Mammary epithelial cell (primary cell): ENCODE measurements at regions not wholly inside any gene's neighbourhood (a gene's known extent, or its start where the extent isn't known, plus 50 kb on each side); places are given as distances from the start of the nearest gene placed in this dataset.

Source experiments
- EZH2 ChIP-seq: IDR thresholded peaks from 2 replicates; pipeline ENCODE4 v1.6.1; 2012; ENCODE audit warnings: low read length, inconsistent platforms, borderline replicate concordance
- TF ChIP-seq, protein P1 (sequence below), 2 donors: IDR thresholded peaks in 1 of 2; conservative IDR thresholded peaks in 1 of 2; 2 replicates each; pipeline ENCODE4 v1.5.1; 2011 to 2012; ENCODE audit warnings: inconsistent platforms in 2 of 2, low read length in 2 of 2, mild to moderate bottlenecking in 2 of 2, control low read depth in 1 of 2, low read depth in 1 of 2; ENCODE audit not compliant: insufficient read depth in 1 of 2; ENCODE audit errors: extremely low read depth in 1 of 2

DNA sequence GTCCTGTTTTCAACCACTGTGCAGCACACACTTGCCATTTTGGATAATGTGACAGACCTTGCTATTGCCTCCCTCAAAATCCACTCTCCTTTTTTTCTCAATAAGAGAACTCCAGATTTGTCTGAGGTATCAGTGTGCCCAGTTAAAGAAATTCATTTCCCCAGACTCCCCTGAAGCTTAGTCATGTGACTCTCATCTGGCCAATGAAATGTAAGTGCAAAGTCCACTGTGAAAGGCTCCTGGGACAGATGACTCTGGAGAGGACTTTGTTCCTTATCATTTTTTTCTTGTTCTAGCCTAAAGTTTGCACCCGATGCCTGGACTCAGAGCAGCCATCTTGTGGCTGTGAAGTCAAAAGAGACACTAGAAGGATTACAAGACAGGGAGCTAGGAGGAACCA is 268.6 kb upstream of the LRTM1 start:
- no peak for TF ChIP-seq EZH2
- TF ChIP-seq, protein P1, sequence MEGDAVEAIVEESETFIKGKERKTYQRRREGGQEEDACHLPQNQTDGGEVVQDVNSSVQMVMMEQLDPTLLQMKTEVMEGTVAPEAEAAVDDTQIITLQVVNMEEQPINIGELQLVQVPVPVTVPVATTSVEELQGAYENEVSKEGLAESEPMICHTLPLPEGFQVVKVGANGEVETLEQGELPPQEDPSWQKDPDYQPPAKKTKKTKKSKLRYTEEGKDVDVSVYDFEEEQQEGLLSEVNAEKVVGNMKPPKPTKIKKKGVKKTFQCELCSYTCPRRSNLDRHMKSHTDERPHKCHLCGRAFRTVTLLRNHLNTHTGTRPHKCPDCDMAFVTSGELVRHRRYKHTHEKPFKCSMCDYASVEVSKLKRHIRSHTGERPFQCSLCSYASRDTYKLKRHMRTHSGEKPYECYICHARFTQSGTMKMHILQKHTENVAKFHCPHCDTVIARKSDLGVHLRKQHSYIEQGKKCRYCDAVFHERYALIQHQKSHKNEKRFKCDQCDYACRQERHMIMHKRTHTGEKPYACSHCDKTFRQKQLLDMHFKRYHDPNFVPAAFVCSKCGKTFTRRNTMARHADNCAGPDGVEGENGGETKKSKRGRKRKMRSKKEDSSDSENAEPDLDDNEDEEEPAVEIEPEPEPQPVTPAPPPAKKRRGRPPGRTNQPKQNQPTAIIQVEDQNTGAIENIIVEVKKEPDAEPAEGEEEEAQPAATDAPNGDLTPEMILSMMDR (conservative IDR thresholded peaks at IDR 0.05 in 1 of 2, IDR thresholded peaks at IDR 0.05 in 1 of 2; ENCODE audit: extremely low read depth in 1 of 2, insufficient read depth in 1 of 2, low read depth in 1 of 2, low read length in 2 of 2): no peak
